ENCODE measurements at regions not wholly inside any gene's neighbourhood (a gene's known extent, or its start where the extent isn't known, plus 50 kb on each side); places are given as distances from the start of the nearest gene placed in this dataset.

- Mint-ChIP-seq H3K4me1 (0 out of 4 replicates have a peak, but pooled peaks cover 0 to 3% of the 10 kb centered on the region in 2 experiments), H3K27ac (no peak overlapping the region), H3K4me3 (no peak overlapping the region), H3K36me3 (ENCODE audit: insufficient read depth in 1 of 3, low read depth in 3 of 3) (peaks cover 0 to 11% (median 9%) of the 10 kb centered on the region in 3 experiments; a peak in 5 of 7 replicates), H3K9me3 (peaks cover 3 to 8% of the 10 kb centered on the region in 2 experiments; a peak in 1 of 5 replicates), H3K27me3 (ENCODE audit: low read depth) (no peaks in the 10 kb centered on the region)
- Histone ChIP-seq H4K20me1 (ENCODE audit: control insufficient read depth, insufficient read depth, insufficient read length) (no peaks in the 10 kb centered on the region), H2BK15ac (ENCODE audit: low read depth, low read length) (no peak overlapping the region), H3K14ac (ENCODE audit: insufficient read depth, low read length) (no peak overlapping the region), H3K56ac (ENCODE audit: insufficient read length, low read depth, low read length) (no peak overlapping the region), H2AFZ (ENCODE audit: low read length) (no peak overlapping the region), H3K79me2 (ENCODE audit: insufficient read depth, low read length) (no peaks in the 10 kb centered on the region), H3K79me1 (ENCODE audit: insufficient read depth, low read depth, low read length, poor library complexity, severe bottlenecking) (no peaks in the 10 kb centered on the region), H3K23ac (ENCODE audit: insufficient read length, low read depth, low read length) (no peak overlapping the region), H3K18ac (ENCODE audit: insufficient read length, low read depth, low read length) (no peak overlapping the region), H3K23me2 (ENCODE audit: insufficient read length, low read depth, low read length, poor library complexity, severe bottlenecking) (no peaks in the 10 kb centered on the region), H2BK12ac (ENCODE audit: insufficient read length, low read depth, low read length) (no peak overlapping the region), H2BK20ac (ENCODE audit: low read depth, low read length, poor library complexity, severe bottlenecking) (no peak overlapping the region), H3T11ph (ENCODE audit: low read length) (no peak overlapping the region), H3K9me3 (ENCODE audit: control insufficient read depth, low read depth, low read length) (no peaks in the 10 kb centered on the region), H3K27ac (ENCODE audit: insufficient read length, low read depth, low read length) (no peak overlapping the region), H2BK5ac (ENCODE audit: insufficient read length, low read length) (no peak overlapping the region), H2BK120ac (ENCODE audit: low read depth, low read length, poor library complexity, severe bottlenecking) (no peak overlapping the region), H3K9ac (ENCODE audit: extremely low read depth, insufficient read length, low read length) (no peak overlapping the region), H3K4ac (ENCODE audit: low read depth, low read length) (no peak overlapping the region), H4K8ac (replicated peaks; ENCODE audit: insufficient read length, low read depth, low read length) (no peak overlapping the region), H3K27me3 (ENCODE audit: insufficient read depth, low read length) (no peaks in the 10 kb centered on the region), H3K4me2 (ENCODE audit: insufficient read depth, insufficient read length, low read length) (no peak overlapping the region), H4K5ac (ENCODE audit: insufficient read length, low read depth, low read length) (no peak overlapping the region), H4K91ac (ENCODE audit: insufficient read length, low read depth, low read length) (no peak overlapping the region), H2AK5ac (ENCODE audit: insufficient read length, low read length) (no peak overlapping the region), H3K4me1 (ENCODE audit: insufficient read depth, low read length) (no peaks in the 10 kb centered on the region)
- TF ChIP-seq CTCF (conservative IDR thresholded peaks at IDR 0.05): no peak
- no peak for DNase-seq
- no CpG with 5 or more reads among the region's 1 CpG for WGBS (ENCODE audit: extremely low coverage, insufficient read length, low lambda C conversion rate)
These were observed 600.2 kb upstream of the CCNG1 start for GRCh38 chr5:162837155-162837554.
